HG02798 (cell line): ENCODE measurements at regions not wholly inside any gene's neighbourhood (a gene's known extent, or its start where the extent isn't known, plus 50 kb on each side); places are given as distances from the start of the nearest gene placed in this dataset.
"Not testable (repeated sequence)": the region's sequence is repeated elsewhere in the genome, so short reads cannot be mapped to it uniquely, and the experiment has no call there.

Experiments used
- ATAC-seq: cut with Tn5 transposase; IDR thresholded peaks from one replicate; pipeline ENCODE4 v1.9.1; 2021; ENCODE audit warnings: mild to moderate bottlenecking; ENCODE audit not compliant: unreplicated experiment, poor library complexity

GRCh38 chr11:92588393-92588792 is 363.8 kb downstream of the FAT3 start:
- no peak for ATAC-seq

GRCh38 chr11:92589512-92589911 is 364.9 kb downstream of the FAT3 start:
- ATAC-seq, result no peak

- no peak for ATAC-seq
These were observed 366.9 kb downstream of the FAT3 start for GRCh38 chr11:92591521-92591920.

DNA sequence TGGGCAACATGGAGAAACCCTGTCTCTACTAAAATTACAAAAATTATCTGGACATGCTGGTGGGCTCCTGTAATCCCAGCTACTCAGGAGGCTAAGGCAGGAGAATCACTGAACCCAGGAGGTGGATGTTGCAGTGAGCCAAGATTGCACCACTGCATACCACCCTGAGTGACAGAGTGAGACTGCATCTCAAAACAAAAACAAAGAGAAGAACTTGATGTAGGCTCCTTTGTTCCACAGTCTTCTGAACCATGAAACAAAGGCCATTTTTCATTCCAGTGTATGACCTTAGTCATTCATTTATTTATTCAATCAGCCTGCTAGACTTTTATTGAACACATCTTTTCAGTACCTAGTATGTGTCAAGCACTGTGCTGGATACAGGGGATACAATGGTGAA is 369.6 kb downstream of the FAT3 start:
- ATAC-seq, result no peak

- ATAC-seq, result no peak
These were observed 370.4 kb downstream of the FAT3 start for GRCh38 chr11:92595052-92595451.

GRCh38 chr11:92596596-92597317 is 372.1 kb downstream of the FAT3 start:
- ATAC-seq, result no peak

GRCh38 chr11:92601048-92601447 is 368.4 kb upstream of the MTNR1B start:
- ATAC-seq, result no peak

- ATAC-seq, result no peak
These were observed 363.8 kb upstream of the MTNR1B start for GRCh38 chr11:92605667-92606066.

GRCh38 chr11:92607969-92608722 is 361.3 kb upstream of the MTNR1B start:
- no peak for ATAC-seq

- ATAC-seq, result no peak
These were observed 358.3 kb upstream of the MTNR1B start for GRCh38 chr11:92611157-92611556.

DNA sequence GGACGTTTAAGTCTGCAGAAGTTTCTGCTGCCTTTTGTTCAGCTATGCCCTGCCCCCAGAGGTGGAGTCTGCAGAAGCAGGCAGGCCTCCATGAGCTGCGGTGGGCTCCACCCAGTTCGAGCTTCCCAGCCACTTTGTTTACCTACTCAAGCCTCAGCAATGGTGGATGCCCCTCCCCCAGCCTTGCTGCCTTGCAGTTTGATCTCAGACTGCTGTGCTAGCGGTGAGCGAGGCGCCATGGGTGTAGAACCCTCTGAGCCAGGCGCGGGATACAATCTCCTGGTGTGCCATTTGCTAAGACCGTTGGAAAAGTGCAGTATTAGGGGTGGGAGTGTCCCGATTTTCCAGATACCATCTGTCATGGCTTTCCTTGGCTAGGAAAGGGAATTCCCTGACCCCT is 351.4 kb upstream of the MTNR1B start:
- not testable (repeated sequence) for ATAC-seq

- ATAC-seq, result no peak
These were observed 346.4 kb upstream of the MTNR1B start for GRCh38 chr11:92623055-92623454.

- no peak for ATAC-seq
These were observed 343.6 kb upstream of the MTNR1B start for GRCh38 chr11:92625894-92626293.

DNA sequence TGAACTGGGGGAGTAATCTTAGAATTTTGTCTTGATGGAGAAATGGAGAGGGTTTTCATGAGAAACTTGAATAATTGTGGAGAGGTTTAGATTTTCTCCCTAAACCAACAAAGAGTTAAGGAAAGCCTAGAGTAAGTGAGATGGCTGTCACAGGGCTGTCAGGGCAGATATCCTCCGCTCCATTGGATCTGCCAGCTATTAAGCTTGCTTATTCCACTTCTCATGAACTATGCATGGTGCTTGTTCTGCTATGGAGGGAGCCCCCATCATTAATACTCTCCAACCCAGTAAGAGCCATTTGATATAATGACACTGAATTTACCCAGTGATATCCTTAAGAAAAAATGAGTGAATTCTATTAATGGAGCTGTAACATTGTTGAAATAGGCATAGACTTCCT is 342.8 kb upstream of the MTNR1B start:
- ATAC-seq, result no peak

GRCh38 chr11:92627615-92628256 is 341.7 kb upstream of the MTNR1B start:
- ATAC-seq, result no peak

DNA sequence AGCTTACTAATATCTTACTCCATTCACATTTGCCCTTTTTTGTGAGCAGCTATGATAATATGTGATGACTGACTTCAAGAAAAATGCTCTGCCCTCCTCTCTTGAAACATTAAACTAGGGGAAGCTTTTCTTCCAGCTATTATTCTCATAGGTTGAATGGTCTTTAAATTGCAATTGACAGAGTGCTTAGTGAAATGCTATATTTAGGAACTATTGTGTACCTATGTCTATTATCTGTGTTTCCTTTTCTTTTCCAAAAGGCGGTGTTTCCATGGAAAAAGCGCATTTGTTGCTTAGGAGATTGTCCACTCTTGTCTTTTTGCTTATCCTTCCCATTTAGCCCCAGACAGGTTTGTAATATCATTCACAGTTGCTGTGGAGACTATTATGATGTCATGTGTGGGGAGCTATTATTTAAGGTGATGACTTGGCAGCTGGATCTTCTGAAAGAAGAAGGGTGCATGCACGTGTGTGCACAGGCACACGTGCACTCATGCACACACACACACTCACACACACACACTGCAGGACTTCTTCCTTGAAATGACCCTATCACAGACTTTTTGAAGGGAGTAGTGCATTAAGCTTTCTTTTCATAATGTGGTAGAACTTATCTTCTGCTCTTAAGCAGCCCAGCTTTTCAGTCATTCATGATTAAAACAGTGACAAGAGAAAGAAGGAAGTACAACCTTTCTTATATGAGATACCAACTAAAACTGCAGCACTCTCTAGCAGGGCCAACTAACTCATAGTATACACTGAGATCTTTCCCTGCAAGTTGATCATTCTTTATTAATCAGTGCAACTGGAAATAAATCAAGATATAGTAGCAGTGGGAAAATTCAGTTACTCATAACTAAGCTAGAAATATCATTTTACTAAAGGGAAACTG is 340.8 kb upstream of the MTNR1B start:
- ATAC-seq, result no peak

DNA sequence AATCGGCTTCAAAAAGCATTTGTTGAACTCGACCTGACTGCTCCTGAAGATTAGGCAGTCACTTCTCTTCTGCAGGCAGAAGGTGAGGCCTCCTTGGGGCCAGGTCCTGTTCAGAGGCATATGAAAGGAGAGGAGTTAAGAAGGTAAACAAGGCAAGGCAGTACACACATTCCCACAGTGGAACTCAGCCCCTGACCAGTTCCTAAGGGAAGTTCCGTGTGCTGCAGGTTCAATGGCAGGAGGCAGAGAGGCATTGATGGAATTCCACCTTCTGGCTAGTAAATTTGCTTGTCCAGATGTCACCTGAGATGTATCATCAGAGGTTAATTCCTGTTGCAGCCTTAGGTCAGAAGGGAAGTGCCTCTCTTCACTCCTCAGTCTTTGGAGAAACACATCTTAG is 337.0 kb upstream of the MTNR1B start:
- no peak for ATAC-seq

DNA sequence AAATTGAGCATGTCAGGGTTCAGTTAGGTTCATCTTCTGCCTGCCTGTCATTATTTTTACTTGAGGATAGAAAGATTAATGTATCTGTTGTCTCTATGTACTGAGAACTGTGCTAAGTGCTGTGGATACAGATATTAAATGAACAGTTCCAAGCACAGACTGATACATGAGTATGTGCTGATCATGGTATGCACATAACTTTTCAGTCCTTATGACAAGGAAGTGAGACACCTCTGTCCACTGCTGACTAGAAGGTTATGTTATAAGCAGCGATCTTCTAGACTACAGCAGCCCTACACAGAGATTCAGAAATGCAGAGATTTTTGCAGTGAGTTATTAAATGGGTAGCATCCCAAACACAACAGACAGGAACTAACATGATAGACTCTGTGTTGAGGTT is 335.6 kb upstream of the MTNR1B start:
- no peak for ATAC-seq

- no peak for ATAC-seq
These were observed 332.8 kb upstream of the MTNR1B start for GRCh38 chr11:92636543-92637188.

GRCh38 chr11:92638678-92639077 is 330.8 kb upstream of the MTNR1B start:
- no peak for ATAC-seq
